ENCODE measurements at regions not wholly inside any gene's neighbourhood (a gene's known extent, or its start where the extent isn't known, plus 50 kb on each side); places are given as distances from the start of the nearest gene placed in this dataset.

GRCh38 chr14:28482251-28483040 lies 284.1 kb upstream of the FOXG1 start:
- TF ChIP-seq CTCF (IDR thresholded peaks at IDR 0.05) (no peak), EZH2 (IDR thresholded peaks at IDR 0.05; ENCODE audit: borderline replicate concordance, insufficient read depth, low read depth, low read length, poor library complexity, severe bottlenecking) (no peak)
